ENCODE measurements at regions not wholly inside any gene's neighbourhood (a gene's known extent, or its start where the extent isn't known, plus 50 kb on each side); places are given as distances from the start of the nearest gene placed in this dataset.

GRCh38 chr14:27672047-27672446 is 1074.2 kb upstream of the NOVA1 start:
- TF ChIP-seq, protein P1, sequence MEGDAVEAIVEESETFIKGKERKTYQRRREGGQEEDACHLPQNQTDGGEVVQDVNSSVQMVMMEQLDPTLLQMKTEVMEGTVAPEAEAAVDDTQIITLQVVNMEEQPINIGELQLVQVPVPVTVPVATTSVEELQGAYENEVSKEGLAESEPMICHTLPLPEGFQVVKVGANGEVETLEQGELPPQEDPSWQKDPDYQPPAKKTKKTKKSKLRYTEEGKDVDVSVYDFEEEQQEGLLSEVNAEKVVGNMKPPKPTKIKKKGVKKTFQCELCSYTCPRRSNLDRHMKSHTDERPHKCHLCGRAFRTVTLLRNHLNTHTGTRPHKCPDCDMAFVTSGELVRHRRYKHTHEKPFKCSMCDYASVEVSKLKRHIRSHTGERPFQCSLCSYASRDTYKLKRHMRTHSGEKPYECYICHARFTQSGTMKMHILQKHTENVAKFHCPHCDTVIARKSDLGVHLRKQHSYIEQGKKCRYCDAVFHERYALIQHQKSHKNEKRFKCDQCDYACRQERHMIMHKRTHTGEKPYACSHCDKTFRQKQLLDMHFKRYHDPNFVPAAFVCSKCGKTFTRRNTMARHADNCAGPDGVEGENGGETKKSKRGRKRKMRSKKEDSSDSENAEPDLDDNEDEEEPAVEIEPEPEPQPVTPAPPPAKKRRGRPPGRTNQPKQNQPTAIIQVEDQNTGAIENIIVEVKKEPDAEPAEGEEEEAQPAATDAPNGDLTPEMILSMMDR (conservative IDR thresholded peaks at IDR 0.05; ENCODE audit: low read depth, low read length), result no peak
- TF ChIP-seq EZH2 (IDR thresholded peaks at IDR 0.05; ENCODE audit: borderline replicate concordance, low read depth, low read length, poor library complexity, severe bottlenecking), result no peak

All from A673 (cell line).